ENCODE measurements at regions not wholly inside any gene's neighbourhood (a gene's known extent, or its start where the extent isn't known, plus 50 kb on each side); places are given as distances from the start of the nearest gene placed in this dataset.
"Not testable (repeated sequence)": the region's sequence is repeated elsewhere in the genome, so short reads cannot be mapped to it uniquely, and the experiment has no call there.

GRCh38 chr21:14740692-14741091 is 194.6 kb upstream of the SAMSN1 start:
- H3K4me3 Mint-ChIP-seq (ENCODE audit: unreplicated experiment) = no peak overlapping the region
- peaks cover 14% of the 10 kb centered on the region for H3K9me3 Mint-ChIP-seq (ENCODE audit: unreplicated experiment)
- H3K27ac Mint-ChIP-seq (ENCODE audit: unreplicated experiment) = no peak overlapping the region
- no peaks in the 10 kb centered on the region for H3K36me3 Mint-ChIP-seq (ENCODE audit: unreplicated experiment)
- H3K4me1 Mint-ChIP-seq (ENCODE audit: unreplicated experiment) = no peaks in the 10 kb centered on the region
- TF ChIP-seq CTCF (IDR thresholded peaks at IDR 0.05) = no peak
- no peaks in the 10 kb centered on the region for H3K27me3 Mint-ChIP-seq (ENCODE audit: unreplicated experiment)
- DNase-seq (ENCODE audit: extremely low spot score, unreplicated experiment) = no peak

GRCh38 chr21:14740116-14740515 is 194.0 kb upstream of the SAMSN1 start:
- no peaks in the 10 kb centered on the region for H3K27me3 Mint-ChIP-seq (ENCODE audit: unreplicated experiment)
- H3K36me3 Mint-ChIP-seq (ENCODE audit: unreplicated experiment) = no peaks in the 10 kb centered on the region
- H3K27ac Mint-ChIP-seq (ENCODE audit: unreplicated experiment) = no peak overlapping the region
- TF ChIP-seq CTCF (IDR thresholded peaks at IDR 0.05) = no peak
- H3K9me3 Mint-ChIP-seq (ENCODE audit: unreplicated experiment) = peaks cover 14% of the 10 kb centered on the region
- no peak overlapping the region for H3K4me3 Mint-ChIP-seq (ENCODE audit: unreplicated experiment)
- DNase-seq (ENCODE audit: extremely low spot score, unreplicated experiment) = no peak
- no peaks in the 10 kb centered on the region for H3K4me1 Mint-ChIP-seq (ENCODE audit: unreplicated experiment)

GRCh38 chr21:14739590-14739989 is 193.5 kb upstream of the SAMSN1 start:
- DNase-seq (ENCODE audit: extremely low spot score, unreplicated experiment) = no peak
- no peak for TF ChIP-seq CTCF (IDR thresholded peaks at IDR 0.05)
- H3K36me3 Mint-ChIP-seq (ENCODE audit: unreplicated experiment) = no peaks in the 10 kb centered on the region
- no peak overlapping the region for H3K4me3 Mint-ChIP-seq (ENCODE audit: unreplicated experiment)
- no peaks in the 10 kb centered on the region for H3K27me3 Mint-ChIP-seq (ENCODE audit: unreplicated experiment)
- H3K4me1 Mint-ChIP-seq (ENCODE audit: unreplicated experiment) = no peaks in the 10 kb centered on the region
- H3K27ac Mint-ChIP-seq (ENCODE audit: unreplicated experiment) = no peak overlapping the region
- peaks cover 12% of the 10 kb centered on the region for H3K9me3 Mint-ChIP-seq (ENCODE audit: unreplicated experiment)

- H3K27ac Mint-ChIP-seq (ENCODE audit: unreplicated experiment); H3K36me3 Mint-ChIP-seq (ENCODE audit: unreplicated experiment); DNase-seq (ENCODE audit: extremely low spot score, unreplicated experiment); H3K4me3 Mint-ChIP-seq (ENCODE audit: unreplicated experiment); H3K9me3 Mint-ChIP-seq (ENCODE audit: unreplicated experiment); H3K4me1 Mint-ChIP-seq (ENCODE audit: unreplicated experiment); H3K27me3 Mint-ChIP-seq (ENCODE audit: unreplicated experiment): not testable (repeated sequence)
Measured at GRCh38 chr21:14738576-14738975, 192.5 kb upstream of the SAMSN1 start.

- Mint-ChIP-seq H3K4me1 (ENCODE audit: unreplicated experiment) (no peaks in the 10 kb centered on the region), H3K4me3 (ENCODE audit: unreplicated experiment) (no peak overlapping the region), H3K27me3 (ENCODE audit: unreplicated experiment) (no peaks in the 10 kb centered on the region), H3K9me3 (ENCODE audit: unreplicated experiment) (peaks cover 5% of the 10 kb centered on the region), H3K36me3 (ENCODE audit: unreplicated experiment) (no peaks in the 10 kb centered on the region), H3K27ac (ENCODE audit: unreplicated experiment) (no peak overlapping the region)
- DNase-seq (ENCODE audit: extremely low spot score, unreplicated experiment) = no peak
- TF ChIP-seq CTCF (IDR thresholded peaks at IDR 0.05) = peak; percentile 46
Measured at GRCh38 chr21:14737922-14738321, 191.8 kb upstream of the SAMSN1 start.

- Mint-ChIP-seq H3K36me3 (ENCODE audit: unreplicated experiment) (no peaks in the 10 kb centered on the region), H3K9me3 (ENCODE audit: unreplicated experiment) (peaks cover 5% of the 10 kb centered on the region), H3K27ac (ENCODE audit: unreplicated experiment) (no peak overlapping the region), H3K27me3 (ENCODE audit: unreplicated experiment) (no peaks in the 10 kb centered on the region), H3K4me3 (ENCODE audit: unreplicated experiment) (no peak overlapping the region), H3K4me1 (ENCODE audit: unreplicated experiment) (no peaks in the 10 kb centered on the region)
- TF ChIP-seq CTCF (IDR thresholded peaks at IDR 0.05) = no peak
- no peak for DNase-seq (ENCODE audit: extremely low spot score, unreplicated experiment)
Measured at GRCh38 chr21:14737284-14737691, 191.2 kb upstream of the SAMSN1 start.
